Stimulated activated CD4-positive, alpha-beta T cell treated with anti-CD3 and anti-CD28 coated beads, Interleukin-1b, Interleukin-23, amount 100 ng/mL, for 1 hour (primary cell): ENCODE measurements at regions not wholly inside any gene's neighbourhood (a gene's known extent, or its start where the extent isn't known, plus 50 kb on each side); places are given as distances from the start of the nearest gene placed in this dataset.

Experiments
- DNase-seq, 2 donors: peaks; one replicate each; pipeline ENCODE4 v3.0.0-alpha.2; 2020; ENCODE audit warnings: low read depth in 2 of 2

DNA sequence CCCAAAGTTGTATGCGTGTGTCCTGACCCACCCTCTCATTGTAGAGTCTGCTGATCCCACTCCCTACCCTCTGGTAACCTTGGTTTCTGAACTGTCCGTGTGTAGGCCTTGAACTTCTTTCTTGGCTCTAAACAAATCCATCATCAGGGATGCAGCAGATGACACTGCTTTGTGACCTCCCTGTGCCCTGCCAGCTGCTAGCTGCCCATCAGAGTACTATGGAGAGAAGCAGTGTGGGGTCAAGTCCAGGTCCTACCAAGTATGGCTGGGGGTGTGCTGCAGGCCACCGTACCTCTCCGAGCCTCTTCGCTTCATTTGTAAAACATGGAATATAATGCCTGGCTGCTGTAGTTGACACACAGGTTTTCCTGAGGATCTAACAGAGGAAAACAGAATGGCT, 183.5 kb upstream of the RBPJ start:
- no peak for DNase-seq

DNA sequence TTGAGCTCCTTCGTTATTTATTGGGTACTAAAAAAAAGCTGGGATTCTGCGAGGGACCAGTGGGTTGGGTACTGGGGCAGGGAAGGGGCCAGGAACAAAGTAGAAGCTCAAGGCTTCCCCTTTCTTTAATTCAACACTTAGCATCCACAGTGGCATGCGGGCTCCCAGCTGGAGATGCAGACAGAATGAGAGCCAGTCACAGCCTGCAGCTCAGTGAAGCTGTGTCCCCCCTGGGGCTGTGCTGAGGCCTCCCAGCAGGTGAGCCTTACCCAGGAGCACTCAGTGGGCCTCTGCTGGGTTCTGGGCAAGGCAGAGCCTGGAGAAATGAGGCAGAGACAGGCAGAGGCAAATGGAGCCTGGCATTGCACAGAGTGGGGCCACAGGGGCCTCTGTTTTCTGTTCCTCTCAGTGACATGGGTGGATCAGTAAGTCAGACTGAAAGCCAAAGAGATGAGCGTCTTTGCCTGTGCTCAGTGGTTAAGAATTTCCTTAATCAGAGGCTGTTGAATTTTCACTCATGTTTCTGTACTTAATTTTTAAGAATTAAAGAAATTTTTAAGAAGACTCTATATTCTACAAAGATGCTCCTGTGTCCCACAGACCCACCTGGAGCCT, 181.4 kb upstream of the RBPJ start:
- no peak for DNase-seq

DNA sequence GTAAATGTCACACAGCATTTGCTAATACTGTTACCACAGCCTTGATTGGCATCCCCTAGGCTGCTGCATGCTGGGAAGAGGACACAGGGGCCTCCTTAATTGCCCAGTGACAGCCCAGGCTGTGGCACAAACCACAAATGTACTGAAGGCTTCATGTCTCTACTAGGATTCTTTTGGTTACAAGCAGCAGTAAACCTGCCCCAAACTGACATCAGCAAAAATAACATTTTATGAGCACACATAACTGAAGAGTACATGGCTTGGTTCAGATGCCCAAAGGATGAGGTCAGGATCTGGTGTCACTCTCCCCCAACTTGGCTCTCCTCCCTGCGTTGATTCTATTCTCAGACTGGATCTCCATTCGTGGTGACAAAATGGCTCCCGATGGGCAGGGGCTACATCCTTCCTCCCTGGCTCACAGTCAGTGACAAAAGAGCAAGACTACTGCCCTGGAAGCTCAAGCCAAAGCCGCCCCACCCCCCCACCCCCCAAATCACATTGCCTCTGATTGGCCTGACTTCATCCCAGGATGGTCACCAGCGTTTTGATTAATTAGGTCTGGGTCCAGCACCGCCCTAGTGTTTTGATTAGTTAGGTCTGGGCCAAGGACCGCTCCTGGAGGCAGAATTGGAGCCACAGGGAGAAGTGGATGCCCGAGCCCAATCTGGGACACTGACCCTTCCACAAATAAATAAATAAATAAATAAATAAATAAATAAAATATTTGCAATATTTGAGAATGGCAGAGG, 180.5 kb upstream of the RBPJ start:
- DNase-seq = no peak

DNA sequence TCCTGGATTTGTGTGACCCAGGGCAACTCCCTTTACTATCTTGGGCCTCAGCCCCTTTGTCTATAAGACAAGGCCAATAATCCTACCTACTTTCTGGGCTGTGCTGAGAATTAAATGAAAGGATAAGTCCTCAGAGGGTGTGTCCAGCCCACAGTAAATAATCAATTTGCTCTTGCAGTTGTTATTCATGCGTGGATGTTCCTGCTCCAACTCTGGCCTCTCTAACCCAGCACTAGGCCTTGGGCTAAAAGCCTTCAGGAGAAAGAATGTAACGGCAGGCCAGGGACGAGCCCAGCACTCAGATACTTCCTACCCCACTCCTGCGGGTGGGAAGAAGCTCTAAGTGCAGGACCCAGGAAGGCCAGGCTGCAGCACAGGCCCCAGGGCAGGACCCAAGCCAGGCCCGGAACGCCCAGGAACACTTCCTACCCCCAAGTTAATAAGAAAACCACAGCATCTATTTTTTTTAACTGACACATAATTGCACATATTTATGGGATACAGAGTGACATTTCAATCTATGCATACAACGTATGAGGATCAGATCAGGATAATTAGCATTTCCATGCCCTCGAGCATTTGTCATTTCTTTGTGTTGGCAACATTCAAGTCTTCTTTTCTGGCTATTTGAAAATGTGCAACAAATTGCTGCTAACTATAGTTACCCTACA, 179.6 kb upstream of the RBPJ start:
- no peak for DNase-seq

DNA sequence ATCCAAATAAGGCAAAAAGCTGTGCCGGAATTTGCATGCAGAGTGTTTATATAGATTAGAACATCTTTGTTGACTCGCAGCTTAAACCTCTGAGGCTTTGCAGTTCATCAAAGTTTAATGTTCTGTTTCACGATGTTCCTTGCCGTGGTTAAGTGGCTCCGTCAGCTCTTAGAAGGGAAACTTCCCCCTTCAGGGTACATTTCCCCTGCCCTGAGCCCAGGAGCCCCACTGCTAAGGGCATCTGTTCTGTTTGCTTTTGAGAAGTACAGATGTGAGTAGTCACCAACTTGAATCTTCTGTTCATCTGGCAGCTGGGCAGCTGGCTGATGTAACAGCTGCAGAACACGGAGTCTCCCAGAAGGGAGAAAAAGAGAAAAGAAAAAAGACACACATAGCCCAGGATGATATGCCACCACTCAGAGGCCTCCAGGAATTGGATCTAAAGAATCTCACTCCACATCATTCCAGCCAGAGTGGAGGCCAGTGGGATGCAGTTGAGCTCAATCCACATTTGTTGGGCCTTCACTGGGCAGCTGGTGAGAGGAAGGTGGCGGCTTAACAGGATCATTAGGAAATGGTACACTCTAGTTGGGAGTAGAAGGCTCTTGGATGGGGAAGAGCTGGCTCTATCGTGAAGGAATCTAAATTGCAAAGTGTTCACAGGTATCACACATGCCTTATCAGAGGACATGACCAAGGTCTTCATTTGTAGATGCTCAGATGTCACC, 178.7 kb upstream of the RBPJ start:
- DNase-seq = no peak

DNA sequence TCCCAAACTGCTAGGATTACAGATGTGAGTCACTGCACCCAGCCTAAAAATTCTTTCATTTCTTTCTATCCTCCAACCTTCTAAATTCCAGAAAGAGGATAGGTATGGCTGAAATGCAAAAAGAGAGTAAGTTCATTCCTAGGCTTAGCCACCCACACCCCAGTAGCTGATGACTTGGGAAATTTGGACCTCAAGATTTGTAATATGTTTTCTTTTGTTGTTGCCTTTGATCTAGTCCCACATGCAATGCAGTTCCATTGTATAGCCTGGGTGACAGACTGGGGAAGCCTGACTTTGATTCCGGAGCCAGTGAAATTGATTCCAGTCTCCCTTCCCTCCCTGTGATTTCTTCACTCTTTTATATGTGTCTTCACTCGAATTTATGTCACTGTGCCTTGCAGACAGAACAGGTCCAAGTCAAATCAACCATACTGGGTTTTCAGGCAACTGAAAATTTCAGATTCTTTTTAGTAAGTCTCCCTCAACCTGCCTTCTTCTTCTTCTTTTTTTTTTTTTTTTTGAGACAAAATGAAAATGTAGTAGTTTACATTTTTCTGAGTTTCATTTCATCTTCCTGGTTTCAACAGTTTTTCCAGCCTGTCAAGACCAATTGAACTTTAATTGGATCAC, 176.2 kb upstream of the RBPJ start:
- DNase-seq = no peak

DNA sequence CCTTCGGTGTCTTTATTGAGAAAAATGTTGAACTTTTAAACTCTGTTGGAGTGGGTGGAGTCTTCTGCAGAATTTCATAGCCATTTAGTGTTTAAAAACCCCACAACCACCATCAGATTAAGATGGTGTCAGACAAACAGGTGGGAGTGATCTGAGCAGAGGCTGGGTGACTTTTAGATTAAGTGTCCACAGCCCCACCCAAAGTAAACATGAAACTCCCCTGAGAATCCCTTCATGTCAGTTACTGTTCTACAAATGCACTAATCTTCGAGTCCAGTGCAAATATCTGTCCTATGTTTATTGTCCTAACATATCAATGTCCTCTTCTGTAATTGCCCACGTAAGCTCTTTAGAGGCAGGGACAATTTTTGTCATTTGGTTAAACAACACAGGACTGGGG, 175.6 kb upstream of the RBPJ start:
- no peak for DNase-seq

DNA sequence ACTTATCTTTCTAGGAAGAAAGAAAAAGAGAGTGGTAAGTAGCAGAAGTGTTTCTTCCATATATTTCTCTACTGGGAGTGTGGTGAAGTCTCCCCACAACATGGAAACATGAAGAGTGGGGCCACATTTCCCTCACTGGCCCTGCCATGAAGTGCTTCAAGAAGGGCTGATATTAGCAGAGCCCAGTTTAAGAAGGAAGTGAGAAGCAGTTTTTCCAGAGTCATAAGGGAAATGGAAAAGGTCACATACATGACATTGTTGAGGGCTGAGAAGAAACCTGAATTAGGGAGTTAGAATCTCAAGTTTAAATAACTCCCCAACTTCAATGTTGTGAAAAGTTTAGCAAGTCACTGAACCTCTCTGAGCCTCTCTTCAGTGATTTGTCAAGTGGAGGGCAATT, 171.9 kb upstream of the RBPJ start:
- no peak for DNase-seq

DNA sequence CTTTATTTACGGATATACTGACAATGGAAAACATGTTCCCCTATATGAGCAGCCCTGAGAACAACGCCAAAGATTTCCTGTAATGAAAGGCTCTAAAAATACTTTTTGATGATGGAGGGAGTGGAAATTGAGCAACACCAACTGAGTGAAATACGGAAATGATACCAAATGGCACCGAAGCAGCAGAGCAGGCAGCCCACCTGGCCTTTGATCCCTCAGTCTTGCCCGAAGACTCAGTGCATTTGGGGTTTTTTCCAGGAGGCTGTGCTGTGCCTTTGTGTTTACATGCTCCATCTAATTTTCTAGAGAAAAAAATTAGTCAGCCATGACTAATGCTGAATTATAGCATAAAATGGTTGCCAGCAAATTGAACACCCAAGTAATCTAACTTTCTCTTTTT, 169.9 kb upstream of the RBPJ start:
- DNase-seq = no peak

DNA sequence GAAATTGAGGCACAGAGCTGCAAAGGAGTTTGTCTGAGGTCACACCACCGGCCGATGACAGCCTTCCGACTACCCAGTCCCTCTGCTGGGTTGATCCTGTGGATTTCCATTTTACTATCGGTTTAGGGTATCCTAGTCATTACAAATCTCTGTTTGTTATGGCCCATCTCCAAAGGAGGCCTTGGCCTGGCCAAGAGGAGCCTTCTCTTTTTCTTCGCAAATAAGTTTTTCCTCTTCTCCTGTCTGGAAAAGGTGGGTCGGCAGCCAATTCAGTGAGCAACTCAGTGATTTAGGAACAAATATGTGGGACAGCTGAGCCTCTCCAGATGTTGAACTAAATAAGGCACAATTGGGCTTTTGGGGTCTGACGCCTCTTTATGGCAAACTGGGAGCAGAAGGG, 169.2 kb upstream of the RBPJ start:
- no peak for DNase-seq

DNA sequence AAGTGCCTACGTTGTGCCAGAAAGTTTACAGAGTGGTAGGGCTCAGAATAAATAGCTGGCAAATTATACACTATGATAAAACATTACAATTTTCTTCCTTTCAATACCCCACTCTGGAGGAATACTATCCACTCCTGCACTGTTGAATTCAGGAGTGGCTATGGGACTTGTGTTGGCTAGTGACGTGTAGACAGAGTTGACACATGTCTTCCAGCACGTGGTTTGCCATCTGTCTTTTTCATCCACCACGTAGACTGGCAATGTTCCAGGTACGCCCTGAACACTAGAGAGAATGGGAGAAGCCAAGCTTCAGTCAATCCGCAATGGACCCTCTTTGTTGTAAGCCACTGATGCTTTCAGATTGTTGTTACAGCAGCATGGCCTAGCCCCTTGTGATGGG, 168.8 kb upstream of the RBPJ start:
- no peak for DNase-seq

DNA sequence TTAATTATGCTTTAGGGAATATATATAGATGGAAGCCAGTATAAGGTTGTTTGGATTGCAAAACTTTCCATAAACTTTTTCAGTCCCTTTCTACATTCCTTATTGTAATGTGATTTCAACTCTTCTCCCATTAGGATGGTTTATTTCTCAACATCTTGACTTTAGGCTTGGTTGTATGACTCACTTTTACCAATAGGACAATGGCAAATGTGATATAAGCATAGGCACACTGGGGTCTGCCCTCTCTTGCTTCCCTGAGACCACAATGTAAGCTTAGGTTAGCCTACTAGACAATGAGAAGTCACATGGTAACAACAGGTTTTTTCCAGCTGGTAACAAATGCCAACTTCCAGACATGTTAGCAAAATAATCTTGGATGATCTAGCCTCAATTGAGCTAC, 163.3 kb upstream of the RBPJ start:
- no peak for DNase-seq

DNA sequence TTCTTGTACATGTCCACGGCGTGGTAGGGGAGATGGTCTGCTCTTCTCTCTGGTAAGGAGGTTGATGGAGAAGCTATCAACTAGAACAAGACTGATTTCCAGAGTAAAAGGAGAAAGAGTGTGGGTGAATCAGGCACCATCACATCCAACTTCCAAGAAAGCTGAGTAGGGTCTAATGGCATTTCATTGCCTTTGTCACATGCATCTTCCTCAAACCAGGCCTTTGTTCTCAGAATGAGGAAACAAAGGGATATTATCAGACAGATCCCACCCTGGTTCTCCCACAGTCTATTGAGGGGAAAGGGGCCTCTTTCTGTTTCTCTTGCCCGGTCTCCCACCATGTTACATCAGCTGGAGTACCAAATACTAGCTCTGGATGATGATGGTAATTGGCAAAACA, 160.2 kb upstream of the RBPJ start:
- DNase-seq = no peak

DNA sequence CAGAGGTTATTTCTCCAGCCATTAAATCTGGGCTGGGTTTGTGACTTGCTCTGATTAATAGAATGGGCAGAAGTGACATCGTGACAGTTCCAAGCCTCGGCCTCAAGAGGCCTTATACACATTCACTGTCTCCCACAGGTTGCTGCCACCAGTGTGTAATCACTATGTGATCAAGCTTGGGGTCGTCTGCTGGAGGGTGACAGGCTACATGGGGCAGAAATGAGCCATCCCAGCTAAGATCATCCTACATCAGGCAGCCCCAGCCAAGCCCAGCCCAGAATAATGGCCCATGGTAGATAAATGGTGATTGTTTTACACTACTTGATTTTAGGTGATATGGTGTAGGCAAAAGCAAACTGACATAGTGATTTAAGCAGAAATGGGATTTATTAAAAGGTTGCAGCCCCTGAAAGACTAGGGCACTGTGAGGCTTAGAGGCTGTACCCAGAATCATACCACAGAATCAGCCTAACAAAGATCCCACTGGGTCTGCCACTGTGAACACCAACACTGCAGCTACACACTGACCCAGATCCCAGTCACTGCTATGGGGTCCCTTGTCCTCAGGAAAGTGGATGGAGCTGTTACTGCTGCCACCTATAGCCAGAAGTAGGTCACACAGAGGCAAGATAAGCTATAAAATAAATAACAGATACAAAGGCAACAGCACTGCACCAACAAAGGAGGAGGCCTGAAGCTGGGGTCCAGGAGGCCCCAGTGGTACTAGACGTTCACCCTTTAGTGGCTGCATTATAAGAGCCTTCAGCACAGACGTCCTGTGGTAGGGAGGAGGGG, 159.6 kb upstream of the RBPJ start:
- no peak for DNase-seq

DNA sequence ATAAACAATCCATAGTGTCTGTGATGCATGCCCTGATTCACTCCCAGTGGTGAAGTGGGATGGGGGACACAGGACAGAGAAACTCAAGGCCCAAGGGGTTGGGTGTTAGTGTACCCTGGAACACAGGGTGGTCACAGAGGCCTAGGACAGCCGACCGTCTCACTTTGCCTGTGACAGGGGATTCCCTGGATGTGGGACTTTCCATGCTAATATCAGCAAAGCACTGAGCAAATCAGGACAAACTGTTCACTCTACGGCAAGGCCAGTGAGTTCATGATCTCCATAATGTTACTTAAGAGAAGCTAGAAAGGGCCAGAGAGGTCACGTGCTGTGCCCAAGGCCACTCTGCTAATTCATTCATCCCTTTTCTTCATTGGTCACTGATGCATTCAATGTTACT, 158.7 kb upstream of the RBPJ start:
- DNase-seq = no peak

DNA sequence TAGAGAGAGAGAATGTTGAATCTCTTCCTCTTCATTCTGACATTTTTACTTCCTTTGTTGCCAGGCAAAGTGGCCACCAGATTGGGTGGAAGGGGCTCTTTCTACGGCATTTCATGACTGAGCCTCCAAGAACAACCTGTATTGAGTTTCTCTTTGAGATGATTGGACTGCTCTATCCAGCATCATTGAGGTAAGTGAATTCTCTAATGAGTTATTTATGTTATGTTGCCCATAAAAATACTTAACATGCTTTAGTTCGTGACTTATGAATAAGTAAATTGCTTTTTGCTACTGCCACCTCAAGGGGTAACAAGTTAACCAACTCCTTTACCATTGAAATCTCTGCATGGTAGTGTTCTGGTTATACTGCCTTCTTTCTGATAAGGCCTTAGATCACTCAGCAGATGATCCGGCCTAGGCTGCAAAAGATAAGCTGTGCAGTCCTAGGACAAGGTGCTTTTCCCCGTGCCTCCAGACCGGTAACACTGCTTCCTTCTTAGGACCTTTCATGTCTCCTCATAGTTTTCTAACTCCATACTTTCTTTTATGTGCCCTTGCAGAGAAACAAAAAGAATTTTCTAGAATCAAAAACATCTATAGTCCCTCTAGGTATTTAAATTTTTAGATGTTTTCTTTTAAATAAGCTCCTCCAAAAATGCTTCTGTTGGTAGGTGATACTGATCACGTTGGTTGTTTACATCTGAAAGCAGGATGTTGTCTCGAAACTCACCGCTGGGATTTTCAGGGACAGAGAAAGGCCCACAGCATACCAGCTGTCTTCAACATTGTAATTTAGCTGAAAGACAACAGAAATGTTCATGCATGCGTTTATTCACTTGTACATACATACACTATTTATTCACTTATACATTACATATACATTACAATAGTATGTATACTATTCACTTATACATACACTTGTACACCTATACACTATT, 157.1 kb upstream of the RBPJ start:
- DNase-seq = no peak

DNA sequence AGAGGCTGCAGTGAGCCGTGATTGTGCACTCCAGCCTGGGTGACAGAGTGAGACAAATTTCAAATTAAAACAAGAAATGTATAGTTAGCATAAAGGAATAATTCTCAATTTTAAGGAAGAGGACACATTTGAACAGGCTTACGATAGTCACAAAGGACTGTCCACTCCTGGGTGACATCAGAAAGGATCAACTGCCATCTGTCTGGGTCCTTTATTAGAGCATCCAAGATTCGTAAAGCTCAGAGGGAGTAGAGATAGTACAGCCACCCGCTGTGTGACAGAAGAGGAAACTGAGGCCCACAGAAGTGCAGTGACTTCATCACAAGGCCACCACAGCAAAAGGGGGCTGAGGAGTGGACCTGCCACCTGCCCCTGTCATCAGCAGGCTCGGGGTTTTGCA, 149.3 kb upstream of the RBPJ start:
- DNase-seq = no peak

DNA sequence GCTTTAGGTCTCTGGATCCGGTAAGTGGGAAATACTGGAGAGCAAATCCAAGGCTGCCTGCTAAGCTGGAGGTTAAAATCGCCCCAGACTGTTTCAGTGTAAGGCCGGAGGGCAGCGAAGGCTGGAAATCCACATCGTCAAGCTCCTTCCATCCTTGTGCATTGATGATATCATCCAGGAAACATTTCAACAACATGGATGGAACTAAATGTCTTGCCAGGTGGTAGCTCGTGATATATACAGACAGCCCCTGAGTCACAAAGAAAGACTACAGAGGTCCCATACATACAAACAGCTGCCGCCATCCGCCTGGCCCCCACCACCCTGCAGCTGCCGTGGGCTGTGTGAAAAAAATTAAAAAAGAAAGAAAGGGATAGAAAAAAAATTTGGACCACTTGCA, 148.9 kb upstream of the RBPJ start:
- no peak for DNase-seq

DNA sequence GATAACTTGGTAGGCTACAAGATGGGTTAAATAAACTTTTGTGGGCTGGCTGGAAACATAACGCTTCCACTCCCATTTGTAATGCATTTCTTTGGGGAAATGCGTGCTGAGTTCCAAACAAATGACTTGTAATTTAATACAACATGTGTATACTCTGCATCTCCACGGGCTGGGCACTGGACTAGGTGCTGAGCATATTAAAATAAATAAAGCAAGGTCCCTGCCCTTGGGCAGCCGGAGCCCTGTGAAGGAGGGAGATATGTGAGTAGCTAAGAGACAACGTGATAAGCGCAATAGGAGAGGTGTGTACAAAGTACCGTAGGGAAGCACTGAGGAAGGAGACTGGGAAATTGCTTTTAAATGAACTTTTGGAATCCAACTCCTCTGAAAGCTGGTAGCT, 147.2 kb upstream of the RBPJ start:
- no peak for DNase-seq

DNA sequence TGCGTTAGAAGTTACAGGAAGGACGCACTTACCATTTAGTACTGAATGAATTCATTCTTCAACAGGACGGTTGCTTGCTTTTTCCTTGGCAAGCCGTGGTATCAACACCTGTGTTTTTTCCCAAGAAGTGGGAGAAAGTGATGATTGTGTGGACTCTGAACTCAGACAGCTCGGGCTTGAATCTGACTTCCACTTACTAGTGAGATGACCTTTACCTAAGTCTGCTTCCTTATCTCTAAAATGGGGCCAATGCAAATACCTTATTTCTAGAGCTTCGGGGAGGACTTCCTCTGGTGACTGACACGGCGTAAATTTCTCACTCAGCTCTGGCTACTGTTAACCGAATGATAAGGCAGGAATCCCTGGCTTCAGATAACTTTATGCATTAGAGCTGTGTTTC, 146.8 kb upstream of the RBPJ start:
- no peak for DNase-seq
